ENCODE measurements at regions not wholly inside any gene's neighbourhood (a gene's known extent, or its start where the extent isn't known, plus 50 kb on each side); places are given as distances from the start of the nearest gene placed in this dataset.

- TF ChIP-seq CTCF (IDR thresholded peaks at IDR 0.05), result no peak
- TF ChIP-seq POLR2A (IDR thresholded peaks at IDR 0.05), result no peak
- TF ChIP-seq POLR2AphosphoS5 (IDR thresholded peaks at IDR 0.05), result no peak
These were observed 794.3 kb downstream of the C12orf50 start for GRCh38 chr12:87234898-87235297.

All from transverse colon (tissue), 4 donors.